ENCODE measurements at regions not wholly inside any gene's neighbourhood (a gene's known extent, or its start where the extent isn't known, plus 50 kb on each side); places are given as distances from the start of the nearest gene placed in this dataset.

- DNase-seq: no peak
Observed at GRCh38 chr6:2454180-2454579, 208.8 kb upstream of the GMDS start.

GRCh38 chr6:2450546-2450945, 205.1 kb upstream of the GMDS start:
- peak; percentile 3 for DNase-seq

- DNase-seq: no peak
Observed at GRCh38 chr6:2449572-2449940, 204.2 kb upstream of the GMDS start.

- DNase-seq: peak; percentile 60
Observed at GRCh38 chr6:2448826-2449571, 203.6 kb upstream of the GMDS start.

GRCh38 chr6:2447931-2448330, 202.5 kb upstream of the GMDS start:
- DNase-seq: no peak

- DNase-seq: no peak
Observed at GRCh38 chr6:2447318-2447920, 202.0 kb upstream of the GMDS start.

- no peak for DNase-seq
Observed at GRCh38 chr6:2441601-2442475, 196.4 kb upstream of the GMDS start.

GRCh38 chr6:2440516-2440915, 195.1 kb upstream of the GMDS start:
- DNase-seq: no peak

GRCh38 chr6:2439632-2440031, 194.2 kb upstream of the GMDS start:
- DNase-seq: no peak

GRCh38 chr6:2439082-2439481, 193.7 kb upstream of the GMDS start:
- no peak for DNase-seq

- no peak for DNase-seq
Observed at GRCh38 chr6:2436410-2437154, 191.2 kb upstream of the GMDS start.

- no peak for DNase-seq
Observed at GRCh38 chr6:2435323-2435722, 189.9 kb upstream of the GMDS start.

- no peak for DNase-seq
Observed at GRCh38 chr6:2434912-2435311, 189.5 kb upstream of the GMDS start.

- DNase-seq: no peak
Observed at GRCh38 chr6:2434116-2434515, 188.7 kb upstream of the GMDS start.

- no peak for DNase-seq
Observed at GRCh38 chr6:2433711-2434110, 188.3 kb upstream of the GMDS start.

- DNase-seq: no peak
Observed at GRCh38 chr6:2433266-2433665, 187.9 kb upstream of the GMDS start.

- no peak for DNase-seq
Observed at GRCh38 chr6:2432292-2432691, 186.9 kb upstream of the GMDS start.

GRCh38 chr6:2430612-2431011, 185.2 kb upstream of the GMDS start:
- no peak for DNase-seq

- DNase-seq: no peak
Observed at GRCh38 chr6:2429460-2429859, 184.1 kb upstream of the GMDS start.

GRCh38 chr6:2429032-2429431, 183.6 kb upstream of the GMDS start:
- no peak for DNase-seq

- DNase-seq: no peak
Observed at GRCh38 chr6:2426561-2427340, 181.3 kb upstream of the GMDS start.

GRCh38 chr6:2416128-2416712, 170.8 kb upstream of the GMDS start:
- no peak for DNase-seq

All from hematopoietic multipotent progenitor cell treated with erythropoietin and hydrocortisone succinate and interleukin-3 and kit ligand, for 8 days (in vitro differentiated cells).